Right renal cortex interstitium (tissue), 3 donors: ENCODE measurements at regions not wholly inside any gene's neighbourhood (a gene's known extent, or its start where the extent isn't known, plus 50 kb on each side); places are given as distances from the start of the nearest gene placed in this dataset.

Experiments used
- DNase-seq, 3 donors: peaks; one replicate each; pipeline ENCODE4 v3.0.0-alpha.2; 2013; ENCODE audit warnings: low read depth in 3 of 3, low spot score in 2 of 3

GRCh38 chr12:92615086-92615485 lies 87.7 kb upstream of the PLEKHG7 start:
- DNase-seq, result no peak

- no peak for DNase-seq
Measured at GRCh38 chr12:92614502-92614901, 88.3 kb upstream of the PLEKHG7 start.

- DNase-seq, result no peak
Measured at GRCh38 chr12:92614001-92614400, 88.8 kb upstream of the PLEKHG7 start.

- DNase-seq, result no peak
Measured at GRCh38 chr12:92612611-92613010, 90.2 kb upstream of the PLEKHG7 start.

- no peak for DNase-seq
Measured at GRCh38 chr12:92608151-92609091, 94.4 kb upstream of the PLEKHG7 start.

- DNase-seq, result no peak
Measured at GRCh38 chr12:92606956-92607355, 95.8 kb upstream of the PLEKHG7 start.

GRCh38 chr12:92605621-92606170 lies 97.1 kb upstream of the PLEKHG7 start:
- no peak for DNase-seq

- DNase-seq, result no peak
Measured at GRCh38 chr12:92604786-92605185, 98.0 kb upstream of the PLEKHG7 start.

GRCh38 chr12:92603741-92604432 lies 98.9 kb upstream of the PLEKHG7 start:
- DNase-seq, result no peak

GRCh38 chr12:92602930-92603623 lies 99.7 kb upstream of the PLEKHG7 start:
- no peak for DNase-seq

- DNase-seq, result no peak
Measured at GRCh38 chr12:92602476-92602875, 100.3 kb upstream of the PLEKHG7 start.

- no peak for DNase-seq
Measured at GRCh38 chr12:92601680-92602079, 101.1 kb upstream of the PLEKHG7 start.

- no peak for DNase-seq
Measured at GRCh38 chr12:92601176-92601575, 101.6 kb upstream of the PLEKHG7 start.

- no peak for DNase-seq
Measured at GRCh38 chr12:92600052-92600451, 102.7 kb upstream of the PLEKHG7 start.

- DNase-seq, result no peak
Measured at GRCh38 chr12:92597997-92598396, 104.8 kb upstream of the PLEKHG7 start.

- DNase-seq, result no peak
Measured at GRCh38 chr12:92597118-92597517, 105.7 kb upstream of the PLEKHG7 start.

GRCh38 chr12:92596383-92596782 lies 106.4 kb upstream of the PLEKHG7 start:
- no peak for DNase-seq

GRCh38 chr12:92595663-92596062 lies 107.1 kb upstream of the PLEKHG7 start:
- no peak for DNase-seq

- no peak for DNase-seq
Measured at GRCh38 chr12:92593734-92594402, 108.9 kb upstream of the PLEKHG7 start.

GRCh38 chr12:92585115-92585727 lies 117.6 kb upstream of the PLEKHG7 start:
- DNase-seq, result no peak
